GM11168 (cell line): ENCODE measurements at regions not wholly inside any gene's neighbourhood (a gene's known extent, or its start where the extent isn't known, plus 50 kb on each side); places are given as distances from the start of the nearest gene placed in this dataset.
"Not testable (repeated sequence)": the region's sequence is repeated elsewhere in the genome, so short reads cannot be mapped to it uniquely, and the experiment has no call there.

Experiments used
- in situ Hi-C: fragments of 300-500 bp; cut with MboI; formaldehyde crosslinking; loops from one replicate; pipeline ENCODE4 v1.12.0; 2022; ENCODE audit warnings: low sequenced_read_pairs; ENCODE audit not compliant: unreplicated experiment

GRCh38 chr6:120556491-120556890 is 777.8 kb downstream of the TBC1D32 start:
- in situ Hi-C loops = no loop called here

- in situ Hi-C loops = no loop called here
These were observed 780.9 kb downstream of the TBC1D32 start for GRCh38 chr6:120553353-120553752.

- in situ Hi-C loops = no loop called here
These were observed 788.9 kb downstream of the TBC1D32 start for GRCh38 chr6:120545353-120545752.

GRCh38 chr6:120534954-120535353 is 799.3 kb downstream of the TBC1D32 start:
- in situ Hi-C loops = no loop called here

- in situ Hi-C loops = no loop called here
These were observed 807.7 kb downstream of the TBC1D32 start for GRCh38 chr6:120526576-120526975.

GRCh38 chr6:120514544-120514943 is 819.7 kb downstream of the TBC1D32 start:
- in situ Hi-C loops = no loop called here

- in situ Hi-C loops = no loop called here
These were observed 822.6 kb downstream of the TBC1D32 start for GRCh38 chr6:120511712-120512111.

GRCh38 chr6:120498711-120499110 is 835.6 kb downstream of the TBC1D32 start:
- in situ Hi-C loops = no loop called here

- in situ Hi-C loops = no loop called here
These were observed 837.6 kb downstream of the TBC1D32 start for GRCh38 chr6:120496661-120497060.

GRCh38 chr6:120493505-120493904 is 840.8 kb downstream of the TBC1D32 start:
- in situ Hi-C loops = no loop called here

GRCh38 chr6:120489941-120490340 is 844.3 kb downstream of the TBC1D32 start:
- in situ Hi-C loops = no loop called here

- in situ Hi-C loops = no loop called here
These were observed 850.1 kb downstream of the TBC1D32 start for GRCh38 chr6:120484146-120484545.

GRCh38 chr6:120478650-120479049 is 855.6 kb downstream of the TBC1D32 start:
- in situ Hi-C loops = no loop called here

GRCh38 chr6:120473804-120474203 is 860.5 kb downstream of the TBC1D32 start:
- in situ Hi-C loops = no loop called here

GRCh38 chr6:120468486-120468885 is 865.8 kb downstream of the TBC1D32 start:
- in situ Hi-C loops = no loop called here

GRCh38 chr6:120451508-120451907 is 882.8 kb downstream of the TBC1D32 start:
- in situ Hi-C loops = no loop called here

GRCh38 chr6:120447605-120448004 is 886.7 kb downstream of the TBC1D32 start:
- in situ Hi-C loops = no loop called here

GRCh38 chr6:120432840-120433239 is 901.4 kb downstream of the TBC1D32 start:
- in situ Hi-C loops = not testable (repeated sequence)

GRCh38 chr6:120431841-120432240 is 902.4 kb downstream of the TBC1D32 start:
- in situ Hi-C loops = no loop called here

- in situ Hi-C loops = no loop called here
These were observed 922.9 kb downstream of the TBC1D32 start for GRCh38 chr6:120411394-120411793.

- in situ Hi-C loops = no loop called here
These were observed 923.7 kb downstream of the TBC1D32 start for GRCh38 chr6:120410586-120410985.

- in situ Hi-C loops = no loop called here
These were observed 926.6 kb downstream of the TBC1D32 start for GRCh38 chr6:120407696-120408095.

- in situ Hi-C loops = no loop called here
These were observed 928.3 kb downstream of the TBC1D32 start for GRCh38 chr6:120405947-120406346.
